Ovary (tissue), 7 donors: ENCODE measurements at regions not wholly inside any gene's neighbourhood (a gene's known extent, or its start where the extent isn't known, plus 50 kb on each side); places are given as distances from the start of the nearest gene placed in this dataset.

Experiments used
- DNase-seq, 5 donors: peaks; one replicate each; pipeline ENCODE4 v3.0.0-alpha.2; 2019 to 2020
- H3K27ac ChIP-seq, 2 donors: fragments of 200-600 bp; one replicate each; pipeline versions ENCODE4 v1.5.1 to v1.8.0; 2019 to 2022
- H3K27me3 ChIP-seq: fragments of 200-600 bp; one replicate; pipeline ENCODE4 v1.8.0; 2022
- H3K36me3 ChIP-seq: fragments of 200-600 bp; sonication (generic); one replicate; pipeline ENCODE4 v1.5.1; 2019
- H3K4me1 ChIP-seq: one replicate; pipeline ENCODE4 v1.8.1; 2013; ENCODE audit warnings: mild to moderate bottlenecking, moderate library complexity; ENCODE audit not compliant: insufficient read depth
- H3K4me3 ChIP-seq: fragments of 200-600 bp; sonication (generic); one replicate; pipeline ENCODE4 v1.5.1; 2017
- H3K9me3 ChIP-seq, 2 donors: fragments of 200-600 bp in 1 of 2; sonication (generic) in 1 of 2; one replicate each; pipeline versions ENCODE4 v1.5.1 to v1.8.1; 2013 to 2019; ENCODE audit warnings: mild to moderate bottlenecking in 1 of 2, moderate library complexity in 1 of 2
- CTCF ChIP-seq, 3 donors: fragments of 450-650 bp in 2 of 3; fragments of 200-600 bp in 1 of 3; IDR thresholded peaks; one replicate each; pipeline versions ENCODE4 v1.5.1 to v1.8.0; 2016 to 2022; ENCODE audit warnings: antibody characterized with exemption in 3 of 3, mild to moderate bottlenecking in 1 of 3
- EP300 ChIP-seq: sonication (generic); formaldehyde crosslinking; IDR thresholded peaks from one replicate; pipeline ENCODE4 v1.6.1; 2017; ENCODE audit warnings: antibody characterized with exemption
- POLR2A ChIP-seq: fragments of 450-650 bp; IDR thresholded peaks from one replicate; pipeline ENCODE4 v1.6.1; 2017; ENCODE audit warnings: antibody characterized with exemption, mild to moderate bottlenecking, moderate library complexity
- WGBS, 3 donors: extraction: QIAGEN DNeasy Blood & Tissue Kit in 1 of 3; methylation state at CpG; one replicate each; pipeline versions ENCODE4 v1.1.5 to v1.1.7; 2013 to 2017; 5-methylcytosine and 5-hydroxymethylcytosine counted together
- intact Hi-C, 4 donors: fragments of 100-400 bp; cut with DNase I; formaldehyde crosslinking; loops; one replicate each; pipeline versions ENCODE4 v1.11.0 to v1.15.1; 2022 to 2023
- donor health status: DM: no; HTN: no; CAD: no; lungs with moderate emphysema.
- donor health status: DM: no; HTN: no; CAD: no.
- donor health status: Bipolar disorder and iron deficiency.
- donor health status: DM: no; HTN: no; CAD: no.
- donor health status: DM: yes; HTN: yes; CAD: no.

GRCh38 chr4:117479673-117480072 lies 394.3 kb upstream of the TRAM1L1 start:
- intact Hi-C loops = no loop called here
- 70 to 93% (median 90%) methylated on average over 6 of the region's 6 CpGs for WGBS, 3 donors

GRCh38 chr4:117481742-117482141 lies 396.4 kb upstream of the TRAM1L1 start:
- H3K27me3 ChIP-seq = no peaks in the 10 kb centered on the region
- TF ChIP-seq EP300 (no peak), CTCF (IDR thresholded peaks at IDR 0.05) (no peak), POLR2A (no peak)

More at GRCh38 chr4:117479673-117480072, 394.3 kb upstream of the TRAM1L1 start:
- no peak for DNase-seq
- H3K27me3 ChIP-seq = no peaks in the 10 kb centered on the region
- TF ChIP-seq EP300 (no peak), CTCF (IDR thresholded peaks at IDR 0.05) (no peak), POLR2A (no peak)
- H3K4me1 ChIP-seq = no peaks in the 10 kb centered on the region
- no peaks in the 10 kb centered on the region for H3K9me3 ChIP-seq
- no peak overlapping the region for H3K27ac ChIP-seq
- no peaks in the 10 kb centered on the region for H3K36me3 ChIP-seq
- no peak overlapping the region for H3K4me3 ChIP-seq

GRCh38 chr4:117488692-117489091 lies 403.3 kb upstream of the TRAM1L1 start:
- Histone ChIP-seq H3K4me1 (no peaks in the 10 kb centered on the region), H3K9me3 (no peaks in the 10 kb centered on the region), H3K4me3 (no peak overlapping the region), H3K27me3 (no peaks in the 10 kb centered on the region), H3K36me3 (no peaks in the 10 kb centered on the region), H3K27ac (no peak overlapping the region)
- intact Hi-C loops = no loop called here
- no peak for DNase-seq
- TF ChIP-seq EP300 (no peak), CTCF (IDR thresholded peaks at IDR 0.05) (no peak), POLR2A (no peak)
- WGBS, 3 donors = 77 to 90% (median 88%) methylated on average over 7 of the region's 7 CpGs

More at GRCh38 chr4:117481742-117482141, 396.4 kb upstream of the TRAM1L1 start:
- H3K9me3 ChIP-seq = no peaks in the 10 kb centered on the region
- intact Hi-C loops = no loop called here
- H3K4me3 ChIP-seq = no peak overlapping the region
- 61 to 66% (median 63%) methylated on average over 3 of the region's 3 CpGs for WGBS, 3 donors
- no peaks in the 10 kb centered on the region for H3K4me1 ChIP-seq
- no peak overlapping the region for H3K27ac ChIP-seq
- DNase-seq = no peak
- no peaks in the 10 kb centered on the region for H3K36me3 ChIP-seq

GRCh38 chr4:117489107-117489506 lies 403.7 kb upstream of the TRAM1L1 start:
- TF ChIP-seq EP300 (no peak), POLR2A (no peak), CTCF (IDR thresholded peaks at IDR 0.05) (no peak)
- no peak overlapping the region for H3K4me3 ChIP-seq
- no peaks in the 10 kb centered on the region for H3K27me3 ChIP-seq
- no peaks in the 10 kb centered on the region for H3K4me1 ChIP-seq
- H3K36me3 ChIP-seq = no peaks in the 10 kb centered on the region
- WGBS, 3 donors = 65 to 77% (median 72%) methylated on average over 2 of the region's 2 CpGs
- no peak for DNase-seq
- no peaks in the 10 kb centered on the region for H3K9me3 ChIP-seq
- intact Hi-C loops = no loop called here
- H3K27ac ChIP-seq = no peak overlapping the region

GRCh38 chr4:117491516-117491915 lies 406.1 kb upstream of the TRAM1L1 start:
- no peak for DNase-seq
- H3K27ac ChIP-seq = no peak overlapping the region
- H3K36me3 ChIP-seq = no peaks in the 10 kb centered on the region
- intact Hi-C loops = no loop called here
- H3K9me3 ChIP-seq = no peaks in the 10 kb centered on the region
- no peaks in the 10 kb centered on the region for H3K4me1 ChIP-seq
- no peak overlapping the region for H3K4me3 ChIP-seq
- 44 to 47% (median 46%) methylated on average over 3 of the region's 3 CpGs for WGBS, 3 donors
- TF ChIP-seq EP300 (no peak), CTCF (IDR thresholded peaks at IDR 0.05) (no peak), POLR2A (no peak)
- H3K27me3 ChIP-seq = no peaks in the 10 kb centered on the region
